Left renal cortex interstitium (tissue), 4 donors: ENCODE measurements at regions not wholly inside any gene's neighbourhood (a gene's known extent, or its start where the extent isn't known, plus 50 kb on each side); places are given as distances from the start of the nearest gene placed in this dataset.

ENCODE experiments used
- DNase-seq, 4 donors: peaks; one replicate each; pipeline ENCODE4 v3.0.0-alpha.2; 2013; ENCODE audit warnings: low read depth in 4 of 4, low spot score in 2 of 4, missing footprints in 1 of 4

DNA sequence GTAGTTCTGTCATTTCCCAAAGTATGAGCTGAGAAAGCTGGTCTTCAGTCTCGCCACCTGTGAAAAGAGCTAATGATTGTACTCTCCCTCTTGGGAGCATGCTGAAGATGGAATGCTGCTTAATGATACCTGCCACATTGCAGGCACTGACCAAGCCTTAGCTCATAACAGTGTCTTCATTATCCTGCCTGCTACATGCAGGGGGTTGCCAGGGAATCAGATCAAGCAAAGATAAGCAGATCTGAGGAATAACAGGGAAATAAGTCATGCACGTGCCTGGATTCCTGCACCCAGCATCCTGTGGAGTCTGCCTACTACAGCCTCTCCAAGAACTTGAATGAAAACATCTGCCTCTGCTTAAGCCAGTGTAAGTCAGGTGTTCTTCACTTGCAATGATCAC lies 667.3 kb downstream of the NPHP4 start:
- DNase-seq: no peak

DNA sequence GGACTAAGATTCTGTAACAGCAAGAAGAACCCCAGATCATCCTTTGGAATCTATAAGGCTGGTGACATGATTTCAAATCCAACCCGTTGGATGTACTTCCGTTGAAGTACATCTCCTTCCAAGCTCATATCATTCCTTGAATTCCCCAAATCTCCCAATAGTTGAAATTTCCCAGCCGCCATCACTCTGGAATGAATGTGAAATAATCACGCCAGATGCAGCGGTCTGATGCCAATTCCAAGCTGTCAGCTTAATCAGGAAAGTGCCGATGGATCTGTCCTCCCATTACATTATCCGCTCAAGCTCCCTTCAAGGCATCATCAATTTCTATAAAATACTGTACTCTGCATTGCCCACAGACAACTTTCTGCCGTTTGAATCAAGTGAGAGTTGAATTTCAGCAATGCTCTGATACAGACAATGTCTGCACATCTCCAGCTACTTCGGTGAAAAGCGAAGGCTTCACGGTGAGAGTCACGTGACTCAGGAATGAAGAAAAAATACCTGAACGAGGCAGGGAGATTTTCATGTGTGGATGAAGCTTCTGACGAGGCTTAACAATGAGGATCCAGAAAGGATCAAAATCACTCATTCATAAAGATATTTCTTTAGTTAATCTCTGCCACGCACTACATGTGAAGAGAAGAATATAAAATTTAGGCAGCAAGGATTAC lies 663.9 kb downstream of the AJAP1 start:
- no peak for DNase-seq

DNA sequence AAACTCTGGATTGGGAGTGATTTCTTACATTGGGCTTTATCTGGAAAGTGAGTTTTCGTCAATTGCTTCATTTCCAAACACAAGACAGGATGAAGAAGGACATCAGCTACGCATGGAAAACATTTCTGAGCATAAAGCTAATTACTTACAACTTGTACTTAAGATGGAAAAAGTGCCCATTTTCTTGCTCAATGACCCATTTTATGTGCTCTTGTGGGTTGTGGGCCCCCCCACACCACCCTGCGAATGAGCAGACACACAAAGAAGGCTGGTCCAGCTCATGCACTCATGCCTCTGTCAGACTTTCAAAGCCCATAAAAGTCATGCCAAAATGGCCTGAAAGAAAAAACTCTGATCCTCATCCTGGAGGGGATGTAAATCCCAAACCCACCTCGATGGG lies 663.0 kb downstream of the AJAP1 start:
- no peak for DNase-seq

DNA sequence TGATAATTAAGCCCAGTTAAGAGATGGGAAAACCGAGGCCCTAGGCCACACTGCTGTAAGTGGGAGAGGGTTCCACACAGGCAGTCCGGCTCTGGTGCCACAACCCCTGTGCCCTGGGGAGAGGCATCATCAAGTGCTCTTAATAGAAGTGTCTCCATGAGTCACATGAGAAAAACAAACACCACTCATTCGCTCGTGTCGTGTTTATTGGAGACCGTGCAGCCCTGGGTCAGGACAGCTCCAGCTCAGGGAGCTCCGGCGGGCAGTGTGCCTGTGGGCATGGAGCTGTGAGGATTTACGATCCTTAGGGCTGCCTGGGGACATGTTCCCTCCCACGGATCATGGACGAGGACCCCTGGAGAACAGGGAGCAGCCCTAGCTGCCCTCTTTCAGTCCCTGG lies 658.5 kb downstream of the AJAP1 start:
- DNase-seq: peak in 1 of 4 donors; percentile 5

DNA sequence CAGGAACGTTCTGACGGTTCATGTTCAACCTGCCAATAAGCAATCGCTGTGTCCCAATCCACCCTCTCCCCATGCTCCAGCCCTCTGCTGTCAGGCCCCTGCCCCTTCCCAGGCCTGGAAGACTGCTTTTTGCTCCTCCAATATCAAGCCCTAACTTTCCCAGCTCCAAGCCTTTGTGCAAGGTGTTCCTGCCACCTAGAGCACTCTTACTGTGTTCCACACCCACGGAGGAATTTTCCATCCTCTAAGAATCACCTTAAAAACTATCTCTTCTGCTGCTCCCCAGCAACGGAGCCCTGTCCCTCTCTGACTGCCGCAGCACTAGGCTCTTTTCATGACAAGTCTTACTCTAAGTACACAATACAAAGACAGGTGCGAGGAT lies 657.9 kb downstream of the AJAP1 start:
- DNase-seq: no peak

DNA sequence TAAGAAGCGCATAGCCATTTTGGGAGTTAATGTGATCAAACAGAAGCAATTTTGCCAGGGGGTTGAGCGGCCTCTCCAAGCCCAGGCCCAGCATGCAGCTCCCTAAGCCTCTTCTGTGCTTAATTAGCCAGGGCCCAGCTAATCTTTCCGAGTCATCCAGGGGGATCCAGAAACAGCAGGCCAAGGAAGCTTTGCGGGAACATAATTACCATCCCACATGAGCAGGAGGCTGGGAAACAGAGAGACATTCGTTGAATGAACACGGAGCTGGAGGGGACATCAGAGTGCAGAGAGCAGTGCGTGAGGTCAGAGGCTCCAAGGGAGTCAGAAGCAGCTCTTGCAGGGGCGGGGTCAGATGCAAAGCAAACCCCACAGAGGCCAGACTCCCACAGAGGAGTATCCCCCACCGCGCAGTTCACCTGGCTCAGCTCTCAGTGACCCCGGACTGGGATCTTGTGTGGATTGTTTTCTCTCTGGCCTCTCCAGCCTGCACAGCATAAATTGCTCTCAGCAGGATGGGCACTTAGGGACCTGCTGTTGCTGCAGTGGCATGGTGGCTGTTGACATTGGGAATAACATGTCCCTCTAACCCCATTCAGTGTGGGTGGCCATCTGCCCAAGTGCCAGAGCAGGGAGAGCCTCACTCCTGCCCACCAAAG lies 657.4 kb downstream of the AJAP1 start:
- no peak for DNase-seq

DNA sequence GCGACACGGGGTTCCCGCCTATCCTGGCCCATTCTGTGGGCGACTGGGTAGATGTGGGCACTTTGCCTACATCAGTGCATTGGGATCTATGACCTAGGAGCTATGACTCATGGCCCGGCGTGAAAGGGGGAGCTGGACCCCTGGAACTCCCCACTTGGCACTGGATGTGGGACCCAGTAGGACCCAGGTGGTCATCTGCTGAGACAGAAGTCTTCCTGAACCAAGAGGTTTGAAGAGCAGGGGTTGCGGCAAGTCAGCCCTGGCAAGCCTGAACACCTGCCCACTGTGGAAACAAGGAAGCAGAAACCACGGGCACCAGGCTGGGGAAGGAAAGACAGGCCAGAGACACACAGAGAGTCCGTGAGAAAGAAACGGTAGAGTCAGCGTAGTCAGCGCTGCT lies 656.7 kb downstream of the AJAP1 start:
- DNase-seq: no peak

DNA sequence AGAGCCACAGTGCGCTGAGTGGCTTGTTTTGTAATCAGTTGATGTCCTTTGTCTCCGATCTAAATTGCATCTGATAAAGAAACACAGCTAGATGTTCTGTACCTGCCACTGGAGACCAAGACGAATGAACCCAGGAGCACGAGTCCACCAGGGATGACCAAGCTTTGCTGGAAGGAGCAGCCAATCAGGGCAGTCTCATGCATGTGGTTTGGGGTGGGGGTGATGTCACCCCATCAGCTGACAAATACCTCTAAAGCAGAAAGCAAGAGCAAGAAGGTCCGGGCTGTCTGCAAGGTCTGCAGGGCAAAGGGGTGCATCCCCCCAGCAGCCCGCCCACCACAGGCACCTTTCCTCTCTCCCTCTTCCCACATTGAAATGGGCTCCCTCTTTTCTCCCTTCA lies 653.8 kb downstream of the AJAP1 start:
- no peak for DNase-seq

DNA sequence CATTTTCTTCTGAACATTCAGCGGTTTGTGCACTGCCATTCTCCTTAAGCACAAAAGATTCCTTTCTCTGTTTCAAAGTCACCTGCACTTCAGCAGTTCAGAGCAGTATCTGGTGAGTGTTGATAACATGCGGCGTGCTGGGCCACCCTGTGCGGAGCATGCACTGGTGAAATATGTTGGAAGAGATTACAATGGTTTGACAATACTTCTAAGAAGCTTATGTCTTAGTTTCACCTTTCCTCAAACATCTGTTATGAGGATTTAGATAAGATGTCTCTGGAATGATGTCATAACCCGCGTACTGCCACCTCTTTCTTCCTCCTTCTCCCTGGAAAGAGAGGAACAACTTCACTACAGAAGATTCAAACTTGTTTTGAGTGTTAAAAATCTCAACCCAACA lies 650.3 kb downstream of the AJAP1 start:
- no peak for DNase-seq

DNA sequence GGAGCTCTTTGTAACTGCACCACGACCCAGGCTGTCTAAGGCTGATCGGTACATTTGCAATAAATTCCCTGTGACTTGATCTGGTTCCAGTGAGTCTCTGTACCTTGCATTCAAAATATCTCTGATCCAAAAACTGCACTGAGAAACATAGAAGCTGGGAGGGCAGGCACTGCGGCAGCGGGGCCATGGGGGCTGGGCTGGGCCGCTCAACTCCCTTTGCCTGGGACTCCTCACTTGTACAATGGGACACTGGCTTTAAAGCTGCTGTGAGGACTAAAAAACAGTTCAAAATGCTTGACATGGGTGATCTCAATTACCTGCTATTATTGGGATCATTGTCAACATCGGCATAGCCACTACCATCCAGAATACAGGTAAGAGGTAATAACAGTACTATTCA lies 644.0 kb downstream of the AJAP1 start:
- DNase-seq: no peak

DNA sequence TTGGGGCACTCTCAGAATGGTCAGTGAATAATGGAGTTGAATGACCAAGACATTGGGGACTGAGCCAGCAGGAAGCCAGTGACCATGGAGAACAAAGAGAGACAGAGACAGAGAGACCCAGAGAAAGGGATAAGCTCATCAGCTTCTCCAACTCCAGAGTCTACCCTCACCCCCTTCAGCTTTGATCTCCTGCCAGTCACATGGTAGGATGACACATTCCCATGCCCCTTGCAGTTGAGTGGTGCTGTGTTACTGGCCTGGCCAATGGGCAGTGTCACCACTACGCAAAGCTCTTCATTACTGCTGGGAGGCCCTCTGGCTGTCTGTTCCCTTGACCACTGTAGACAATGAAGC lies 643.5 kb downstream of the AJAP1 start:
- DNase-seq: no peak

DNA sequence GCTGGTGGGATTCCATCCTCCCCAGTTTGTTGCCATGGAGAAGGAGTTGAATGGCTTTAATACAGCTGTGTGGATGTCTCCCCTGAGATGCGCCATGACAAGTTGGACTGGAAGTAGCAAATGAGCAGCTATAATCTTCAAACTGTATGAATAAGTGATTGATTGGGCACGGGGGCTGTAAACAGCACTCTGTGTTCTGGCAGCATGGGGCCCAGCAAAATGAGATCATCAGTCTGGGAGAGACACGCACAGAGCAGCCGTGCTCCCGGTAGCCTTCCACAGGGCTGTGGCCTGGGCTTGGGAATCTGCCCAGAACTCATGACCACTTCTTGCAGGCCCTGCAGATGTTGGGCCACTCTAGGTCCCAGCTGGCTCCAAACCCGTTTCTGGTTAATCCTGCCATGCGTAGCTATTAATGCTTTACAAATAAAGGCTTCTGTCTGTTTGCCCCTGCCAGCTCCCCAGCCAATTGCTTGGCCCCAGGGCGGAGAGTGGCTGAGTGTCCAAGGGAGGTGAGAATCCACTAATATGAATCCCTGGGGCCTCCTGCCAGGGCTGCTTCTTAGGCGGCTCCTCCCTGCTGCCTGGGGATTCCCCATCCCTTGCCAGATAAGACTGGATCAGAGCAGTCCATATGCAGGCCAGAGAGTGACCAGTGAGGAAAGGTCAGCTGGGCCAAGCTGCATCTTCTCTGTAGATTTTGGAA lies 642.9 kb downstream of the AJAP1 start:
- DNase-seq: no peak

DNA sequence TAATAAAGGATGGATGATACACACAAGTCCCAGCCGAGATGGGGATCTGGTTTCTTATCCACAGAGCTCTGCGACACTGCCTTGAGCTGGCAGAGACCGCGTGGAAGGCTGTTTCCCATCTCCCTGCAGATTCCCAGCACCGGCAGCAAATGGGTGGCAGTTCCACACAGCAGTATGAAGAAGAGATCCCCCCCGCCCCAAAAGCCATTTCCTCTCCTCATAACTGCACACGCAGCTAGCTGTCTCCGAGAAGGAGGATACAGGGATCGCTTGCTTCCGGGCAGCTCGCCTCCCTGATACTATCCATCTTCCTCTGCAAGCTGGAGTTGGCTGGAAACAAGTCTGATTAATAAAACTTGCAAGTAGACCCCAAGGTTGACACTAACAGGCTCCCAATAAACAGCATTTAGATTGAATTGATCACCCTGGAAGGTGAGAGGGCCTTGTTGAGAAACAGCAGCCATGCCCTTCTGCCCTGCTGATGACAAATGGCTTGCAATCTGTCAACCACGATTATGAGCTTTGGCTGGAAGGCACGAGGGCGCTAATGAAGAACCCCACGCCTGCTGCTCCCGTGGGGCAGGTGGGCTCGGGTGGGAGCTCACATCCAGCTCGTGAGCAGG lies 642.3 kb downstream of the AJAP1 start:
- DNase-seq: no peak

DNA sequence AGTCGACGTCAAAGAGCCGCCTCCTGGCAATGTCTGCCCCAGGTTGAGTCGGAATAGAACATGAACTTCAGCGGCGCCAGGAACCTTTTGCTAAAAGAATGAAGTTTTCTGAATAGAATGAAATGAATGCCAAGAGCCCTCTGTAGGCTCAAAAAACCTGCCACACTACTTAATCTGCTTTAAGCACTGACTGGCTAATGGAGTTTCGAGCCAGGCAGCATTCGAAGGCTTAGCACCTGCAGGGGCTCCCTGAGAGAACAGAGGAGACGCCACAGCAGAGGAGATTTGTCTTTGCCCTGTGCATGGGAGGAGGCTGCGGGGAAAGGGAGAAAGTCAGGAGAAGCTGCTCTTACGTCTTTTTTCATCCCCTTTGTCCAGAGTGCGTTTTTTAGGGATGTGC lies 641.7 kb downstream of the AJAP1 start:
- no peak for DNase-seq

DNA sequence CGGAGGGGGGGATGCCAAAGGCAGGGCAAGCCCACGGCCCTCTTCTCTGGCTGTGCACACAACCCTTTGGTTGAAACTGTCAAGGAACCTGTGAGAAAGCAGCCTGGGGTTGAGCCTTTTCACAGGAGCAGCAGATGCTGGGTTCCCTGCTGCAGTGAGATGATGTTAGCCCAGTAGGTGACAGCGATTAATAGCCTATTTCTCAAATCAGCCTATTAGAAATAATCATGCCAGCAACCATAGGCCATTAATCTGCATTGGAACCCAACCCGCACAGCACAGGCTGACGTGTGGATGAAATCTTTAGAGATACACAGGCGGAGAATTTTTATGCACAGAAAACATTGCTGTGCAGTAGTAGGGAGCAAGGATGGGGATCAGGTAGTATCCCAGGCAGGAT lies 637.5 kb downstream of the AJAP1 start:
- DNase-seq: no peak

DNA sequence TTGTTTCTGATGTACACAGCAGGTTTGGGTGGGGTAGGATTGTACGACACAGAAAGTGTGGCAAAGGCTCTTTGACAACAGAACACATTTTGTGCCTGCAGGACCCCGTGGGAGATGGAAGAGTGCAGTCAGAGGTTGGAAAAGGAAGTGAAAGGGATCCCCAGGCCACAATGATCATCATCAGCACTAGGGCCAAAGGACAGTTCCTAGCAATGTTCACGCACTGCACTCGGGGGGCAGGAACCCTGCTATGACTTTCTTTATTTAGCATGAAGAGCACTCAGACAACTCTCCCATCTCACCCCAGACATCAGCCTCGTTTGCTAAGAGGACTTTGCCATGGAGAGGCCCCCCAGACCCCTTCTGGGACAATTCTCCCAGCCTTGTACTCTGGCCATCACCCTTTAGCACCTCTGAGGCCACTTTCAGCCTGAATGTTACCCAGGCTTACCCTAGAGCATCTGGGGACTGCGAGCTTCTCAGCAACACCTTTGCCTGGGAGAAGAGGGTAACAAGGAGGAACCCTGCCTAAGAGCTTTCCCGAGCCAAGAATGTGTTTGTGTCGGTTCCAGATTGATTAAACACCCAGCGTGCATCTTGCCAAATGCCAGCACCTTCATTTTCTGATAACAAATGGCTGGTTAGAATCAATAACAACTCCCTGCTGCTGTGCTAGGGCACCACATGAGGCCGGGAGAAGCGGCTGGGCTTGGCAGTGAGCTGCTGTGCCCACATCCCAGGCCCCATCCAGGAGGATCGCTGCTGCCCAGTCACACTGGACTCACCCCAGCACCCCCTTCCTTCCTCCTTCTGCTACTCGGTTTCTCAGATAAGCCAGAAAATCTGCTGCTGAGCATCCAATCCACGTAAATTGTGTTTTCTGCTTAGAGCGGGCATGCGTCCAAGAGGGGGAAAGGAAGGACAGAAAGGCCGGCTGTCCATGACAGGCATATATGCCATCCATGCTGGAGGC lies 633.1 kb downstream of the AJAP1 start:
- DNase-seq: no peak

DNA sequence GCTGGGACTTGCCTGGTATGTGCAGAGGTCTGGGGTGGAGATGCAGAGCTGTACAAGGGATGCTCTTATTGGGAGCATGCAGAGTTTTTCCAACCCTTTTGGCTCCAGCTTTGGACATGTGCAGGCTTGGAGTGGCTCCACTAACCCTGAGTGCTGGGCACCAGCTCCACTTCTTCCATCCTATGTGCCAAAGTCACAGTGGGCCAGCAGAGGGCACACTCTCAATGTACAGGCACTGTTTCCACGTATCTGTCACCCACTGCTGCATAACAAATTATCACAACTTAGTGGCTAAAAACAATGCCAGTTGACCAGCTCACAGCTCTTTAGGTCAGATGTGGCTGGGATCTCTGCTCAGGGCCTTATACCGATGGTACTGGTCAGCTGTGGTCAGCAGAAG lies 631.8 kb downstream of the AJAP1 start:
- DNase-seq: no peak

DNA sequence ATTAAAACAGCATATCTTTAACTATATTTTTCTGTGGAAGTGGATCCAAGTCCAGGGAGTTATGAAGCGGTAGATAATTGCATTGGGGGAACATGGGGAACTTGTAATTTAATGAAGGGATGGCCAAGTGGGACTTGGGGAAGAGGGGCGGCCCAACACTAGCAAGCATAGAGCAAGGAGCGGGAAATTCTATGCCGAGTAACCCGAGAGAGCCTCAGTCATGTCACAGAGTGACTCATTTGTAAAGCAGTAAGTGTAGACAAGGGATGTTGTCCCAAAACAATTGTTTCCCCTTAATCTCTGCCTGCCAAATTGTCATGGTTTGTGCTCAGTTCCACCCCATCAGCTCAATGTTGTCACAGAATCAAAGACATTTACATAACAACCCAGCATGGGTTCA lies 620.1 kb downstream of the AJAP1 start:
- DNase-seq: no peak

DNA sequence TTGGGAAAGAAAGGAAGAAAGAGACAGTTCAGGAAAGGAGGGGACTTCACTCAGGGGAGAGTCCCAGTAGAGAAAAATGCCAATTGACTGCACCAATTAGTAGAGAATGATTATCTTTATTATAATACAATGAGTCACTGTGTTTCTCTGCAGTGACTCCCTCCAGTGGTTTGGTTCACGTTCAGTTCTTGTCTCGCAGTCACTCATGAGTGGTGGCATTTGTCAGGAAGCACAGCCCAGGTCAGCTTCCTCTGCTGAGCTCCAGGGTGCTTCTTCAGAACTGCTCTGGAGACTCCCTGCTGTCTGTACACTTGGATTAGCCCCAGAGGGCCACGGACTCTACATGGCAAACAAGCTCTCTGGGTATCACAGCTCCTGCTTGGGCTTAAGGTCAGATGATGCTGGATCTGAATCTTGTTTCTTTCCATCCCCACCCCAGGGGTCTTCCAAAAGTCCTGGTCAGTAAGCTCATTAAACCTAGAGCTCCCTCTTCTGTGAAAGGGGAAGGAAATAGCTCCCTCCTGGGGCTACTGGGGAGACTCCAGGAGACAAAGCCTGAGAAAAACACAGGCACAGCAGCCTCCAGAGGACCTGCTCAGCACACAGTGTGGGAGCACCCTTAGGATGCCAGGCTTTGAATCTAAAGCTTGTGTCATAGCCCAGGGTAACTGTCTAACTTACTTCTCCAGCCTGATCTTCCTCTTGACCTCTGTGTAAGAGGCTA lies 619.0 kb downstream of the AJAP1 start:
- DNase-seq: no peak

DNA sequence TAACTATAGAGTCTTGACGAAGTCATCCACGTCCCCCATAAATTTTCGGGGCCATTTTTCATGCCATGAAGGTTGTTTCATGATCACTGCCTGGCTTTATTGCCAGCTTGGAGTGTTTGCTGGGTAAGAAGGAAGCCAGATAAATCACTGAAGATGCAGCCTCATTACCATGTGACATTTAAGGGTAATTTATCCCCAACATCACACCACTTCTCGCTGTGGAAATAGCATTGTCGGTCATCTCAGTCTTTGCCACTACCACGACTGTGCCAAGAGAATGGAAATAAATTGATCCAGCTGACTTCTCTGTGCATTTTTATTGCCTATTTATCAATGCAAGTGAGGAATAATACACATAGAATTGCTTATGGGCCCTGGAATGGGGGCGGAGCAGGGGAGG lies 617.9 kb downstream of the AJAP1 start:
- DNase-seq: no peak
